ENCODE measurements at regions not wholly inside any gene's neighbourhood (a gene's known extent, or its start where the extent isn't known, plus 50 kb on each side); places are given as distances from the start of the nearest gene placed in this dataset.

DNA sequence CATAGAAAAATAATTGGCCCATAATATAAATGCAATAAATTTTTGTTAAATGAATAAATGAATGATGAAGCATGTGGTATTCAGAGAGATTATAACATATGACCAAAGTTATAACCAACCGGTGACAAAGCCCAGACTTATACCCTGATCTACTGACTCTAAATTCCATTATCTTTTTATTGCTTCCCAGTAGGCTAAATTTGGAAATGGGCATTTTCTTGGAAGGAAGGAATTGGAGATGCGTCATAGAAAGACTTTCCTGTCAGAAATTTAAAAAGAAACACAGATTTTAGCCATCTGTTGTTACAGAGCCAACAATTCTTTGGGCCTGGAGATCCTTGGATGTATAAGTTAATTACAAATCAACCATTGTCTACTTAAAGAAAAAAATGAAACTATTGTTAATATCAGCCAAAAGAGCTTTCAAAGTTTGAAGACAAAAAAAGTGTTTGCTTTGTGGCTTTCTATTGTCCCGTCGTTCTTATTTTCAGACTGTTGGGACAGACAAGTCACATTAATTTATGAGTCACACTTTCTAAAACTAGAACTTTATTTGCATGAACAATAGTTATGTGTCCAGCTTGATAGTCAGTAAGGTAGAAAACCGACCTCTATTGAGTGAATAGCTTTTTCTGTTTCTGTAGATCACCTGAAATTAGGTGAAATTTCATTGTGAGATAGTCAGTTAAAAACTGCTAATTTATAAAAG lies 428.7 kb downstream of the GABRG2 start:
- DNase-seq (ENCODE audit: low read depth), result no peak
- TF ChIP-seq, protein P1, sequence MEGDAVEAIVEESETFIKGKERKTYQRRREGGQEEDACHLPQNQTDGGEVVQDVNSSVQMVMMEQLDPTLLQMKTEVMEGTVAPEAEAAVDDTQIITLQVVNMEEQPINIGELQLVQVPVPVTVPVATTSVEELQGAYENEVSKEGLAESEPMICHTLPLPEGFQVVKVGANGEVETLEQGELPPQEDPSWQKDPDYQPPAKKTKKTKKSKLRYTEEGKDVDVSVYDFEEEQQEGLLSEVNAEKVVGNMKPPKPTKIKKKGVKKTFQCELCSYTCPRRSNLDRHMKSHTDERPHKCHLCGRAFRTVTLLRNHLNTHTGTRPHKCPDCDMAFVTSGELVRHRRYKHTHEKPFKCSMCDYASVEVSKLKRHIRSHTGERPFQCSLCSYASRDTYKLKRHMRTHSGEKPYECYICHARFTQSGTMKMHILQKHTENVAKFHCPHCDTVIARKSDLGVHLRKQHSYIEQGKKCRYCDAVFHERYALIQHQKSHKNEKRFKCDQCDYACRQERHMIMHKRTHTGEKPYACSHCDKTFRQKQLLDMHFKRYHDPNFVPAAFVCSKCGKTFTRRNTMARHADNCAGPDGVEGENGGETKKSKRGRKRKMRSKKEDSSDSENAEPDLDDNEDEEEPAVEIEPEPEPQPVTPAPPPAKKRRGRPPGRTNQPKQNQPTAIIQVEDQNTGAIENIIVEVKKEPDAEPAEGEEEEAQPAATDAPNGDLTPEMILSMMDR (conservative IDR thresholded peaks at IDR 0.05; ENCODE audit: low read depth, low read length), result no peak
- H3K4me3 ChIP-seq (ENCODE audit: low read depth, low read length), result no peak overlapping the region

DNA sequence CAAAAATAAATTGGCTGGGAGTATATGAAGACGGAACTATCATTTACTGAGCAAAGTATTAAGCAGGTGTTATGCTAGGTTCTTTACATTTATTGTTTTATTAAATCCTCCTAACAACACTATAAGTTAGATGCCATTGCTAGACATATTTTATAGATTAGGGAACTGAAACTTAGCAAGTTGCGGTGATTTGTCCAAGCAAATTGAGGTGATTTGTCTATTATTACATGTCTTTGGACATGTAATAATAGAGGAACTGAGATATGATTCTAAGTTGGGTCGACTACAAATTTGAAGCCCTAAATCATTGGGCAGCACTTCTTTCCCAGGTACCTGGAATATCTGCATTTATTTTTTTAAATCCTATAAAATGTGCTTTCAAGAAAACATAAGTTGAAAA lies 429.9 kb downstream of the GABRG2 start:
- TF ChIP-seq, protein P1 (conservative IDR thresholded peaks at IDR 0.05; ENCODE audit: low read depth, low read length), result no peak
- no peak for DNase-seq (ENCODE audit: low read depth)
- no peak overlapping the region for H3K4me3 ChIP-seq (ENCODE audit: low read depth, low read length)

DNA sequence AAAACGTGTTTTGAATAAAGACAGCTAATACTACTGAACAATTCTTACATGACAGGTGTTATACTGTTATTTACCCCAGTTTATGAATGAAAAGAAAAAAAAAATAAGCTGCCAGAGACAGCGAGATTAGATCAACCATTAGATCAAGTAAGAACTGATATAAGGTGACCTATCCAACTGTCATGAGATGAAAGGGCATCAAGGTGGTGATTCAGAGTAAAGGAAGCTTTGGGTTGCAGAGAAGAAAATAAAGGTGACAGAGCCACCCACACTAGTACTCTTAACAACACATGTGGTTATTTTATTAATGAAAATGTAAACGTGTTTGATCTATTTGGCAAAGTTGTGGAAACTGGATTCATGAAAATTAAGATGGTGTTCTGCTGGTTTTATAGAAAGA lies 435.2 kb downstream of the GABRG2 start:
- no peak for DNase-seq (ENCODE audit: low read depth)
- TF ChIP-seq, protein P1 (conservative IDR thresholded peaks at IDR 0.05; ENCODE audit: low read depth, low read length), result no peak
- H3K4me3 ChIP-seq (ENCODE audit: low read depth, low read length), result no peak overlapping the region

DNA sequence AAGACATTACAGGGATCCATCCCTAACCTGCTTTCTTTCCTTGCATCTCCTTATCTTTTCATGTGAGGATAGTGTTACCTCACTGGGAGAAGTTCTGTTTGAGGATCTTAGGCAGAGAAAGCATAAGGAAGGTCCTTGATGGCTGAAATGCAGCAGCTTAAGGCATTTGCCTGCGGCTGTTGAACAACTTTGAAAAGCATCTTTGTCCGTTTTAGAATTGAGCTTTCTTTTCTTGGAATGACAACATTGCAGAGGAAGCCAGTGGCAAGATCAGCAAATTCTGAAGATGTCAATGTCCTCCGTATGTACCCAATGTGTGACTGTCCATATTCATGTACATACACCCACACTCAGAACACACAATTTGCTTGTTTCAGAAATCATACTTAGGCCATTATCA lies 436.2 kb downstream of the GABRG2 start:
- no peak overlapping the region for H3K4me3 ChIP-seq (ENCODE audit: low read depth, low read length)
- DNase-seq (ENCODE audit: low read depth), result no peak
- TF ChIP-seq, protein P1 (conservative IDR thresholded peaks at IDR 0.05; ENCODE audit: low read depth, low read length), result no peak

DNA sequence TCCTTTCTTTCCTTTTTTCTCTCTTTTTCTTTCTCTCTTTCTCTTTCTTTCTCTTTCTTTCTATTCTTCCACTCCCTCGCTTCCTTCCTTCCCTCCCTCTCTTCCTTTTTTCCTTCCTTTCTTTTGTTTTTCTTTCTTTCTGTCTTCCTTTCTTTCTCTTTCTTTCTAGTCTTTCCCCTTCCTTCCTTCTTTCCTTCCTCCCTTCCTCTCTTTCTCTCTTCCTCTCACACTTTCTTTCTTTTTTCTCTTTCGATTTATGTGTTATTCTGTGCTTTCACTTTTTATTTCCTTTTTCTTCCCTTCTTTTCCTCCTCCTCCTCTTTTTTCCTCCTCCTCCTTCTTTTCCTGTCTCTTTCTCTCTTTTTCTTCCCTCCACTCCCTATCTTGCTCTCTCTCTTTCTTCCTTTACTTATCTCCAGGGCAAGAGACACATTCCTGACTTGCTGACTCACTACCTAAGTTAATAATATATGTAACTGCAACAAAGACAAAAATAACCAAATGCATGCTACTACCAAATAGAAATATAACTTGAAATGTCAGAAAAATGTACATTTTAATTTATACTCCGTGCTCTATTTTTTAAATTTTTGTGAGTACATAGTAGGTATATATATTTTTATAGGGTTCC lies 445.5 kb downstream of the GABRG2 start:
- TF ChIP-seq, protein P1 (conservative IDR thresholded peaks at IDR 0.05; ENCODE audit: low read depth, low read length), result no peak
- no peak for DNase-seq (ENCODE audit: low read depth)
- no peak overlapping the region for H3K4me3 ChIP-seq (ENCODE audit: low read depth, low read length)

DNA sequence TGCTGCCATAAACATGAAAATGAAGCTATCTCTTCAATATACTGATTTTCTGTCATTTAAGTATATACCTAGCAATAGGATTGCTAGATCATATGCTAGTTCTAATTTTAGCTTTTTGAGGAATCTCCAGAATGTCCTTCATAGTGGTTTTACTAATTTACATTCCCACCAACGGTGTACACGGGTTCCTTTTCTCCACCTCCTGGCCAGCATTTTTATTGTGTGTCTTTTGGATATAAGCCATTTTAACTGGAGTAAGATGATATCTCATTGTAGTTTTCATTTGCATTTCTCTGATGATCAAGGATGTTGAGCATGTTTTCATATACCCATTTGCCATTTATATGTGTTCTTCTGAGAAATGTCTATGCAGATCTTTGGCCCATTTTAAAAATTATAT lies 446.5 kb downstream of the GABRG2 start:
- DNase-seq (ENCODE audit: low read depth), result no peak
- TF ChIP-seq, protein P1 (conservative IDR thresholded peaks at IDR 0.05; ENCODE audit: low read depth, low read length), result no peak
- no peak overlapping the region for H3K4me3 ChIP-seq (ENCODE audit: low read depth, low read length)

DNA sequence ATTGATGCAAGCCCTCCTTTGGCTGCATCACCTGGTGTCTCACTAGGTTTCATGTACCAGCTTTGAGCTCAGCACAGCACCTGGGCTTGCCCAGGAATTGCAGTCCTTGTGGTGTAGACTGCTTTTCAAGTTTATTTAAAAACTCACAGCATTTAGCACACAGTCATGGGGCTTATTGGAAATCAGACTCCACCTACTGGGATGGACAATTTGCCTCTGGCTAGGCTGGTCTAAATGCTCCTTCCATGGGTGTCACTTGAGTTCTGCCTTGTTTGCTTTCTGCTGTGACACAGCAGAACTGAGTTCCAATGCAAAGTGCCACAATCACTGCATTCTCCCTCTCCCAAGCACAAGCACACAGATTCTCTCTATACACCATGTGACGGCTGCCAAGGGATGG lies 453.3 kb downstream of the GABRG2 start:
- no peak for DNase-seq (ENCODE audit: low read depth)
- TF ChIP-seq, protein P1 (conservative IDR thresholded peaks at IDR 0.05; ENCODE audit: low read depth, low read length), result no peak
- H3K4me3 ChIP-seq (ENCODE audit: low read depth, low read length), result no peak overlapping the region
